ENCODE measurements at regions not wholly inside any gene's neighbourhood (a gene's known extent, or its start where the extent isn't known, plus 50 kb on each side); places are given as distances from the start of the nearest gene placed in this dataset.

GRCh38 chr3:18791182-18791581 is 357.1 kb upstream of the KCNH8 start:
- Histone ChIP-seq H3K27me3 (replicated peaks; ENCODE audit: insufficient read depth, low read depth, low read length, poor library complexity) (no peaks in the 10 kb centered on the region), H3K4me1 (ENCODE audit: insufficient read depth, low read length, poor library complexity, severe bottlenecking) (no peaks in the 10 kb centered on the region), H3K9me3 (ENCODE audit: low read depth, low read length, poor library complexity, severe bottlenecking) (no peaks in the 10 kb centered on the region), H3K36me3 (ENCODE audit: insufficient read depth, low read length, poor library complexity, severe bottlenecking) (no peaks in the 10 kb centered on the region), H3K27ac (ENCODE audit: low read depth, low read length, poor library complexity, severe bottlenecking) (no peak overlapping the region), H3K4me3 (ENCODE audit: low read depth, low read length, poor library complexity, severe bottlenecking) (no peak overlapping the region)
- TF ChIP-seq CTCF (conservative IDR thresholded peaks at IDR 0.05; ENCODE audit: low read depth, low read length) (no peak), EZH2 (IDR thresholded peaks at IDR 0.05; ENCODE audit: borderline replicate concordance, low read depth, low read length, poor library complexity, severe bottlenecking) (no peak)
- DNase-seq (ENCODE audit: low spot score): no peak
- POLR2A ChIA-PET (ENCODE audit: low non-redundant PET): no interaction called here
- intact Hi-C loops (cut with micrococcal nuclease; ENCODE audit: unreplicated experiment): no loop called here
- CTCF ChIA-PET: no interaction called here
- no TSS peak for BruUV-seq (replicated peaks)

DNA sequence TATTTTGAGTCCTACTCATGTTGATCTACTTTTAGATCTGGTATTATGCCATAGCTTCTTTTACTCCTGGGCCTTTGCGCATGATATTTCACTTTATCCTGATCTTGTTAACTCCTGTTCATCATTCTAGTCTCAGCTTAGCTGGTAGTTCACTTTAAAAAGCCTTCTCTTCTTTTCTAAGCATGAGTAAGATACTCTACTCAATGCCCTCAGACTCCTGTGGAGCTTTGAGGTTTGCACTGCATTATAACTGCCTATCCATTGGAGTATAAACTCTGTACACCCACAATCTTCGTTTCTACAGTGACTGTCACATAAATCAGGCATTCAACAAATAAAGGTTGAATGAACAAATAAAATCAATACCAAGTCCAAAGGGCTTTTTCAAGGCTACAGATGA is 357.9 kb upstream of the KCNH8 start:
- ChIA-PET POLR2A (ENCODE audit: low non-redundant PET) (no interaction called here), CTCF (no interaction called here)
- no TSS peak for BruUV-seq (replicated peaks)
- DNase-seq (ENCODE audit: low spot score): no peak
- Histone ChIP-seq H3K27me3 (replicated peaks; ENCODE audit: insufficient read depth, low read depth, low read length, poor library complexity) (no peaks in the 10 kb centered on the region), H3K27ac (ENCODE audit: low read depth, low read length, poor library complexity, severe bottlenecking) (no peak overlapping the region), H3K9me3 (ENCODE audit: low read depth, low read length, poor library complexity, severe bottlenecking) (no peaks in the 10 kb centered on the region), H3K36me3 (ENCODE audit: insufficient read depth, low read length, poor library complexity, severe bottlenecking) (no peaks in the 10 kb centered on the region), H3K4me3 (ENCODE audit: low read depth, low read length, poor library complexity, severe bottlenecking) (no peak overlapping the region), H3K4me1 (ENCODE audit: insufficient read depth, low read length, poor library complexity, severe bottlenecking) (no peaks in the 10 kb centered on the region)
- TF ChIP-seq CTCF (conservative IDR thresholded peaks at IDR 0.05; ENCODE audit: low read depth, low read length) (no peak), EZH2 (IDR thresholded peaks at IDR 0.05; ENCODE audit: borderline replicate concordance, low read depth, low read length, poor library complexity, severe bottlenecking) (no peak)
- intact Hi-C loops (cut with micrococcal nuclease; ENCODE audit: unreplicated experiment): no loop called here

DNA sequence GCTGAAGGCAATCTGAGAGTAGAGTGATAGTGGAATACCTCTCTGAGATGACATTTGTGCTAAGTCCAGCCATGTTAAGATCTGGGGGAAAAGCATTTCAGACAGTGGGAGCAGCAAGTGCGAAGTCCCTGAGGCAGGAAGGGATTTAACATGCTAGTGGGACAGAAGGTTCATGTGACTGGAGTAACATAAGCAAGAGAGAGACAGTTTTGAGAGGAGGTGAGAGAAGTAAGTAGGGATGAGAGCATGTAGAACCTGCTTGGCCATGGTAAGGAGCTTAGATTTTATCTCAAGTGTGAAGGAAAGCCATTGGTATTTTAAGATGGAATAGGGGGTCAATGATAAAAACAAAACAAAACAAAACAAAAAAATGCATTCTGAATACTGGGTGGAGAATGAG is 358.6 kb upstream of the KCNH8 start:
- CTCF ChIA-PET: no interaction called here
- TF ChIP-seq EZH2 (IDR thresholded peaks at IDR 0.05; ENCODE audit: borderline replicate concordance, low read depth, low read length, poor library complexity, severe bottlenecking) (no peak), CTCF (conservative IDR thresholded peaks at IDR 0.05; ENCODE audit: low read depth, low read length) (no peak)
- Histone ChIP-seq H3K9me3 (ENCODE audit: low read depth, low read length, poor library complexity, severe bottlenecking) (no peaks in the 10 kb centered on the region), H3K27me3 (replicated peaks; ENCODE audit: insufficient read depth, low read depth, low read length, poor library complexity) (no peaks in the 10 kb centered on the region), H3K4me1 (ENCODE audit: insufficient read depth, low read length, poor library complexity, severe bottlenecking) (no peaks in the 10 kb centered on the region), H3K36me3 (ENCODE audit: insufficient read depth, low read length, poor library complexity, severe bottlenecking) (no peaks in the 10 kb centered on the region), H3K27ac (ENCODE audit: low read depth, low read length, poor library complexity, severe bottlenecking) (no peak overlapping the region), H3K4me3 (ENCODE audit: low read depth, low read length, poor library complexity, severe bottlenecking) (no peak overlapping the region)
- intact Hi-C loops (cut with micrococcal nuclease; ENCODE audit: unreplicated experiment): no loop called here
- POLR2A ChIA-PET (ENCODE audit: low non-redundant PET): no interaction called here
- no peak for DNase-seq (ENCODE audit: low spot score)
- no TSS peak for BruUV-seq (replicated peaks)
